Brain pericyte (primary cell): ENCODE measurements at regions not wholly inside any gene's neighbourhood (a gene's known extent, or its start where the extent isn't known, plus 50 kb on each side); places are given as distances from the start of the nearest gene placed in this dataset.
A peak's percentile ranks its signal among the peaks of the same experiment; 100 is the strongest.

Experiments used
- DNase-seq: peaks from one replicate; pipeline ENCODE4 v3.0.0-alpha.2; 2012; ENCODE audit warnings: low read depth, low spot score

GRCh38 chr2:192311701-192312460 lies 117.1 kb upstream of the TMEFF2 start:
- DNase-seq = no peak

GRCh38 chr2:192307530-192307929 lies 112.8 kb upstream of the TMEFF2 start:
- DNase-seq = no peak

GRCh38 chr2:192298664-192299063 lies 103.9 kb upstream of the TMEFF2 start:
- no peak for DNase-seq

- no peak for DNase-seq
Observed at GRCh38 chr2:192292478-192292877, 97.7 kb upstream of the TMEFF2 start.

GRCh38 chr2:192288295-192288694 lies 93.6 kb upstream of the TMEFF2 start:
- DNase-seq = no peak

- peak; percentile 41 for DNase-seq
Observed at GRCh38 chr2:192286093-192286701, 91.5 kb upstream of the TMEFF2 start.

- no peak for DNase-seq
Observed at GRCh38 chr2:192283450-192283849, 88.7 kb upstream of the TMEFF2 start.

- DNase-seq = no peak
Observed at GRCh38 chr2:192278701-192279100, 84.0 kb upstream of the TMEFF2 start.

- DNase-seq = no peak
Observed at GRCh38 chr2:192277494-192278109, 82.9 kb upstream of the TMEFF2 start.

GRCh38 chr2:192275632-192276031 lies 80.9 kb upstream of the TMEFF2 start:
- no peak for DNase-seq

- peak; percentile 17 for DNase-seq
Observed at GRCh38 chr2:192267484-192267883, 72.8 kb upstream of the TMEFF2 start.

GRCh38 chr2:192265751-192266150 lies 71.0 kb upstream of the TMEFF2 start:
- no peak for DNase-seq

GRCh38 chr2:192254444-192254843 lies 59.7 kb upstream of the TMEFF2 start:
- DNase-seq = no peak

GRCh38 chr2:192253692-192254091 lies 59.0 kb upstream of the TMEFF2 start:
- DNase-seq = no peak

GRCh38 chr2:192250961-192251360 lies 56.2 kb upstream of the TMEFF2 start:
- no peak for DNase-seq

- DNase-seq = no peak
Observed at GRCh38 chr2:192247456-192247855, 52.7 kb upstream of the TMEFF2 start.

- DNase-seq = no peak
Observed at GRCh38 chr2:192246297-192246696, 51.6 kb upstream of the TMEFF2 start.

GRCh38 chr2:192245329-192245728 lies 50.6 kb upstream of the TMEFF2 start:
- no peak for DNase-seq
